ENCODE measurements at regions not wholly inside any gene's neighbourhood (a gene's known extent, or its start where the extent isn't known, plus 50 kb on each side); places are given as distances from the start of the nearest gene placed in this dataset.
A peak's percentile ranks its signal among the peaks of the same experiment; 100 is the strongest.

GRCh38 chr12:126343321-126343720 is 1278.1 kb downstream of the AACS start:
- TF ChIP-seq CTCF (IDR thresholded peaks at IDR 0.05; ENCODE audit: insufficient read depth, low read length), result no peak
- no peak for DNase-seq (ENCODE audit: low read depth)
- H3K4me3 ChIP-seq (ENCODE audit: low read depth, low read length), result no peak overlapping the region

- TF ChIP-seq CTCF (IDR thresholded peaks at IDR 0.05; ENCODE audit: insufficient read depth, low read length), result no peak
- no peak for DNase-seq (ENCODE audit: low read depth)
- no peak overlapping the region for H3K4me3 ChIP-seq (ENCODE audit: low read depth, low read length)
Measured at GRCh38 chr12:126346087-126346486, 1280.9 kb downstream of the AACS start.

- peak; percentile 7 for TF ChIP-seq CTCF (IDR thresholded peaks at IDR 0.05; ENCODE audit: insufficient read depth, low read length)
- H3K4me3 ChIP-seq (ENCODE audit: low read depth, low read length), result no peak overlapping the region
- DNase-seq (ENCODE audit: low read depth), result no peak
Measured at GRCh38 chr12:126347421-126347820, 1282.2 kb downstream of the AACS start.

GRCh38 chr12:126349383-126349782 is 1284.1 kb downstream of the AACS start:
- no peak overlapping the region for H3K4me3 ChIP-seq (ENCODE audit: low read depth, low read length)
- no peak for TF ChIP-seq CTCF (IDR thresholded peaks at IDR 0.05; ENCODE audit: insufficient read depth, low read length)
- no peak for DNase-seq (ENCODE audit: low read depth)

- DNase-seq (ENCODE audit: low read depth), result peak; percentile 72
- TF ChIP-seq CTCF (IDR thresholded peaks at IDR 0.05; ENCODE audit: insufficient read depth, low read length), result no peak
- no peak overlapping the region for H3K4me3 ChIP-seq (ENCODE audit: low read depth, low read length)
Measured at GRCh38 chr12:126353604-126354003, 1288.4 kb downstream of the AACS start.

- TF ChIP-seq CTCF (IDR thresholded peaks at IDR 0.05; ENCODE audit: insufficient read depth, low read length), result no peak
- DNase-seq (ENCODE audit: low read depth), result peak; percentile 13
- no peak overlapping the region for H3K4me3 ChIP-seq (ENCODE audit: low read depth, low read length)
Measured at GRCh38 chr12:126354633-126355032, 1289.4 kb downstream of the AACS start.

GRCh38 chr12:126355346-126355745 is 1290.1 kb downstream of the AACS start:
- TF ChIP-seq CTCF (IDR thresholded peaks at IDR 0.05; ENCODE audit: insufficient read depth, low read length), result no peak
- H3K4me3 ChIP-seq (ENCODE audit: low read depth, low read length), result no peak overlapping the region
- no peak for DNase-seq (ENCODE audit: low read depth)

All from fibroblast of the aortic adventitia (primary cell).